ENCODE measurements at regions not wholly inside any gene's neighbourhood (a gene's known extent, or its start where the extent isn't known, plus 50 kb on each side); places are given as distances from the start of the nearest gene placed in this dataset.

DNA sequence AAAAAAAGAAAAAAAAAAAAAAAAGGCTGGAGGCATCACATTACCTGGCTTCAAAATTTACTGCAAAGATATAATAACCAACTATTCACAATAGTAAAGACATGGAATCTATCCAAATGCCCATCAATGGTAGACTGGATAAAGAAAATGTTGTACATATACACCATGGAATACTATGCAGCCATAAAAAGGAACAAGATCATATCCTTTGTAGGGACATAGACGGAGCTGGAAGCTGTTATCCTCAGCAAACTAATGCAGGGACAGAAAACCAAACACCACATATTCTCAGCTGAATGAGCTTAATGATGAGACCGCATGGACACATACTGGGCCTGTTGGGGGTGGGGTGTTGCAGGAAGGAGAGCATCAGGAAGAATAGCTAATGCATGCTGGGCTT lies 330.5 kb downstream of the SRGAP2C start:
- H2AFZ ChIP-seq (ENCODE audit: low read length), result no peak overlapping the region
- peaks cover 22% of the 10 kb centered on the region for H3K27me3 ChIP-seq (ENCODE audit: control insufficient read depth, insufficient read depth, low read length)
- H3K4me2 ChIP-seq (ENCODE audit: extremely low read depth, insufficient read depth, low read length), result no peak overlapping the region
- DNase-seq (ENCODE audit: low read depth in 2 of 2), result no peak
- no peak overlapping the region for H3K4me3 ChIP-seq (replicated peaks in 1 of 4; ENCODE audit: control extremely low read depth in 1 of 4, insufficient read depth in 1 of 4, low read depth in 3 of 4, low read length in 4 of 4)
- no peak for TF ChIP-seq EZH2 (IDR thresholded peaks at IDR 0.05; ENCODE audit: low read length, missing control alignments)
- TF ChIP-seq, protein P1, sequence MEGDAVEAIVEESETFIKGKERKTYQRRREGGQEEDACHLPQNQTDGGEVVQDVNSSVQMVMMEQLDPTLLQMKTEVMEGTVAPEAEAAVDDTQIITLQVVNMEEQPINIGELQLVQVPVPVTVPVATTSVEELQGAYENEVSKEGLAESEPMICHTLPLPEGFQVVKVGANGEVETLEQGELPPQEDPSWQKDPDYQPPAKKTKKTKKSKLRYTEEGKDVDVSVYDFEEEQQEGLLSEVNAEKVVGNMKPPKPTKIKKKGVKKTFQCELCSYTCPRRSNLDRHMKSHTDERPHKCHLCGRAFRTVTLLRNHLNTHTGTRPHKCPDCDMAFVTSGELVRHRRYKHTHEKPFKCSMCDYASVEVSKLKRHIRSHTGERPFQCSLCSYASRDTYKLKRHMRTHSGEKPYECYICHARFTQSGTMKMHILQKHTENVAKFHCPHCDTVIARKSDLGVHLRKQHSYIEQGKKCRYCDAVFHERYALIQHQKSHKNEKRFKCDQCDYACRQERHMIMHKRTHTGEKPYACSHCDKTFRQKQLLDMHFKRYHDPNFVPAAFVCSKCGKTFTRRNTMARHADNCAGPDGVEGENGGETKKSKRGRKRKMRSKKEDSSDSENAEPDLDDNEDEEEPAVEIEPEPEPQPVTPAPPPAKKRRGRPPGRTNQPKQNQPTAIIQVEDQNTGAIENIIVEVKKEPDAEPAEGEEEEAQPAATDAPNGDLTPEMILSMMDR (conservative IDR thresholded peaks at IDR 0.05 in 1 of 2, IDR thresholded peaks at IDR 0.05 in 1 of 2; ENCODE audit: low read depth in 1 of 2, low read length in 2 of 2), result no peak
- H4K20me1 ChIP-seq (ENCODE audit: control insufficient read depth, extremely low read depth, insufficient read depth, low read length), result no peaks in the 10 kb centered on the region
- H3K9me3 ChIP-seq (ENCODE audit: control insufficient read depth, insufficient read depth, low read depth, low read length), result no peaks in the 10 kb centered on the region
- no peak overlapping the region for H3K9ac ChIP-seq (ENCODE audit: insufficient read depth, low read length)
- H3K79me2 ChIP-seq (ENCODE audit: control insufficient read depth, insufficient read depth, low read length), result no peaks in the 10 kb centered on the region
- H3K36me3 ChIP-seq (ENCODE audit: control insufficient read depth, insufficient read depth, low read length), result no peaks in the 10 kb centered on the region
- no peaks in the 10 kb centered on the region for H3K4me1 ChIP-seq (ENCODE audit: control insufficient read depth, extremely low read depth, insufficient read depth, low read length)
- H3K27ac ChIP-seq (ENCODE audit: insufficient read depth, low read length), result no peak overlapping the region

DNA sequence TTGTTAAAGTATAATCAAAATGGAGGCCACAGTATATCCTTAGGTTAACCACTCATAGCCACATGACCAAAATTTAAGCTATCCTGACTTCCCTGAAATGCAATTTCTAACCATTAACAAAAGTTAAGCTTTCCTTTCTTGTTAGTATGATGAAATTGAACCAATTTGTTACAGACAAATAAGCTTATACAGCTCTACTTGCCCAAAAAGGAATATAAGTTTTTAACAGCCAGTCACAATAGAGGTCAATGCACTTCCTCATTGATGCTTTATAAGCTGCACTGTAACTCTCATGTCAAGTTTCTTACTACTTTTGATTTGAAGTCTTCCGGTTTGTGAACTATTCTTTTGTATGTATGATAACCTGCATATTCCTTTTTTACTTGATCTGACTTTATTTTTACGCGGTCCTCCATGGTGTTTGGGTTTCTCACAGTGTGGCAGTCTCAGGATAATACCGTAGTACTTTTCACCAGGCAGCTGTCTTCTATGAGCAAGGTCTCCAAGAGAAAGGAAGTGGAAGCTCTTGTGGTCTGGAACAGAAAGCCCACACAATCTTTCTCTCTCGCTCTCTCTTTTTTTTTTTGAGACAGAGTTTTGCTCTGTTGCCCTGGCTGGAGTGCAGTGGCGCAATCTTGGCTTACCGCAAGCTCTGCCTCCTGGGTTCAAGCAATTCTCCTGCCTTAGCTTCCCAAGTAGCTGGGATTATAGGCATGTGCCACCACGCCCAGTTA lies 331.6 kb downstream of the SRGAP2C start:
- H3K27ac ChIP-seq (ENCODE audit: insufficient read depth, low read length), result no peak overlapping the region
- H3K27me3 ChIP-seq (ENCODE audit: control insufficient read depth, insufficient read depth, low read length), result peaks cover 22% of the 10 kb centered on the region
- no peak overlapping the region for H3K4me3 ChIP-seq (replicated peaks in 1 of 4; ENCODE audit: control extremely low read depth in 1 of 4, insufficient read depth in 1 of 4, low read depth in 3 of 4, low read length in 4 of 4)
- H3K4me1 ChIP-seq (ENCODE audit: control insufficient read depth, extremely low read depth, insufficient read depth, low read length), result no peaks in the 10 kb centered on the region
- no peak overlapping the region for H3K9ac ChIP-seq (ENCODE audit: insufficient read depth, low read length)
- no peak overlapping the region for H3K4me2 ChIP-seq (ENCODE audit: extremely low read depth, insufficient read depth, low read length)
- no peaks in the 10 kb centered on the region for H3K36me3 ChIP-seq (ENCODE audit: control insufficient read depth, insufficient read depth, low read length)
- no peak overlapping the region for H2AFZ ChIP-seq (ENCODE audit: low read length)
- TF ChIP-seq, protein P1 (conservative IDR thresholded peaks at IDR 0.05 in 1 of 2, IDR thresholded peaks at IDR 0.05 in 1 of 2; ENCODE audit: low read depth in 1 of 2, low read length in 2 of 2), result no peak
- TF ChIP-seq EZH2 (IDR thresholded peaks at IDR 0.05; ENCODE audit: low read length, missing control alignments), result no peak
- H3K9me3 ChIP-seq (ENCODE audit: control insufficient read depth, insufficient read depth, low read depth, low read length), result no peaks in the 10 kb centered on the region
- DNase-seq (ENCODE audit: low read depth in 2 of 2), result no peak
- no peaks in the 10 kb centered on the region for H4K20me1 ChIP-seq (ENCODE audit: control insufficient read depth, extremely low read depth, insufficient read depth, low read length)
- no peaks in the 10 kb centered on the region for H3K79me2 ChIP-seq (ENCODE audit: control insufficient read depth, insufficient read depth, low read length)

DNA sequence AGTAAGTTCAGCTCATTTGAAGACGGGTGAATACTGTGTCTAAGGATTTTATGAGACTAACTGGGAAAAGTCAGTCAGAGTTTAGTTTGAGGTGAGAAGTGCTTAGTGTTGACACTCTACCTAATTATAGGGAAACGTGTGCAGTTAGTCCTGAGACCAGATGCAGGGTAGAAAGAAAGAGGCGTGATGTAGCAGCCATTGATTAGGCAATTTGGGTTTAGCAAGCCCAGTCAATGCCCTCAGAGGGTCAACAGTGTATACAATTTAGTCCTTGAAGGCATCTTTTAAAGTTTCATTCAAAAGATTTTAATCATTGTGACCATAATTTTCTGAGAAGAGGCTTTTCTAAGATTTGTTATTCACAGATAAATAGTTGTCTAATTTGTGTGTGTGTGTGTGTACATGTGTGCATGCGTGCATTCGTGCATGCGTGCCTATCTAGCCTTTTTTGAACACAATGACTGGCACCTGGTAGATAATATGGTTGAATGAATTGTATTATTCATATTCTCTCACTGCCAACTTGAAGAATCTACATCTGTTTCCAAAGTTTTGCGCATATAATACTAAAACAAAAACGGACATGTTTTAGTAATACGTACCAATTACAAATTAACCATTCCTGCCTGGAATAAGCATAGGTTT lies 332.9 kb downstream of the SRGAP2C start:
- Histone ChIP-seq H3K27me3 (ENCODE audit: control insufficient read depth, insufficient read depth, low read length) (peaks cover 22% of the 10 kb centered on the region), H3K9me3 (ENCODE audit: control insufficient read depth, insufficient read depth, low read depth, low read length) (no peaks in the 10 kb centered on the region), H3K4me3 (replicated peaks in 1 of 4; ENCODE audit: control extremely low read depth in 1 of 4, insufficient read depth in 1 of 4, low read depth in 3 of 4, low read length in 4 of 4) (no peak overlapping the region), H3K4me2 (ENCODE audit: extremely low read depth, insufficient read depth, low read length) (no peak overlapping the region), H3K36me3 (ENCODE audit: control insufficient read depth, insufficient read depth, low read length) (no peaks in the 10 kb centered on the region), H3K4me1 (ENCODE audit: control insufficient read depth, extremely low read depth, insufficient read depth, low read length) (no peaks in the 10 kb centered on the region), H4K20me1 (ENCODE audit: control insufficient read depth, extremely low read depth, insufficient read depth, low read length) (no peaks in the 10 kb centered on the region), H3K79me2 (ENCODE audit: control insufficient read depth, insufficient read depth, low read length) (no peaks in the 10 kb centered on the region), H2AFZ (ENCODE audit: low read length) (no peak overlapping the region), H3K27ac (ENCODE audit: insufficient read depth, low read length) (no peak overlapping the region), H3K9ac (ENCODE audit: insufficient read depth, low read length) (no peak overlapping the region)
- no peak for DNase-seq (ENCODE audit: low read depth in 2 of 2)
- TF ChIP-seq EZH2 (IDR thresholded peaks at IDR 0.05; ENCODE audit: low read length, missing control alignments), result no peak
- TF ChIP-seq, protein P1 (conservative IDR thresholded peaks at IDR 0.05 in 1 of 2, IDR thresholded peaks at IDR 0.05 in 1 of 2; ENCODE audit: low read depth in 1 of 2, low read length in 2 of 2), result no peak
